Fibroblast of the aortic adventitia (primary cell): ENCODE measurements at regions not wholly inside any gene's neighbourhood (a gene's known extent, or its start where the extent isn't known, plus 50 kb on each side); places are given as distances from the start of the nearest gene placed in this dataset.

Experiments used
- DNase-seq: peaks from one replicate; pipeline ENCODE4 v3.0.0-alpha.2; 2010; ENCODE audit warnings: low read depth
- H3K4me3 ChIP-seq: 2 replicates; pipeline ENCODE4 v1.5.1; 2011; ENCODE audit warnings: low read depth, mild to moderate bottlenecking, control low read depth, low read length, moderate library complexity
- CTCF ChIP-seq: IDR thresholded peaks from 2 replicates; pipeline ENCODE4 v1.5.1; 2011; ENCODE audit warnings: mild to moderate bottlenecking, low read length, control low read depth, inconsistent platforms; ENCODE audit not compliant: insufficient read depth

DNA sequence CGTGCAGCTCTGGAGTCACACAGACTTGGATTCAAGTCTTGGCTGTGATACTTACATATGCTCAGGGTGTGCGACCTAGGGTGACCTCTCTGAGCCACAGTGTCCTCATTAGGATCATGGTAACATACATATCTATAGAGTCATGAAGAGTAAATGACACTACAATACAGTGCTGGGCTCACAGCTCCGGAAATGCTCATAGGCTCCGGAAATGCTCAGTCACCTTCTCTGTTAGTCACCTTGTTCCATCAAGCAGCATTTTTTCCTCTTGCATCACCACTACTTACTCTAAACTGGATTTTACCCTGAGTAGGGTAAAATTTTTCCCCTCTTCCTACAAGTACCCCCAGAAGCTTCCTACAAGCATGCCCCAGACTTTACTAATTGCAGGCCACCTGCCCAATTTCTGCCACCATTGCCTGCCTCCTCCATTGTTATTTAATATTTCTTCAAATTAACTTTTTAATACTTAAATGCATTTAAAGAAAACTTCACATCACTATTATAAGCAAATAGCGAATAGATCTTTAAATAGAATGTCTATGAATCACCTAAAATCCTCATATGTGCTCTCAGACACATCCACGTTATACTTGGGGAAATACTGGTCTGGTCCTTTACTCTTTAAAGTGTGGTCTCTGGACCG is 147.6 kb upstream of the SPRY4 start:
- H3K4me3 ChIP-seq = no peak overlapping the region
- no peak for TF ChIP-seq CTCF
- DNase-seq = peak; percentile 88

GRCh38 chr5:142466195-142466971 is 141.6 kb upstream of the SPRY4 start:
- H3K4me3 ChIP-seq = no peak overlapping the region
- peak; percentile 28 for DNase-seq
- no peak for TF ChIP-seq CTCF

DNA sequence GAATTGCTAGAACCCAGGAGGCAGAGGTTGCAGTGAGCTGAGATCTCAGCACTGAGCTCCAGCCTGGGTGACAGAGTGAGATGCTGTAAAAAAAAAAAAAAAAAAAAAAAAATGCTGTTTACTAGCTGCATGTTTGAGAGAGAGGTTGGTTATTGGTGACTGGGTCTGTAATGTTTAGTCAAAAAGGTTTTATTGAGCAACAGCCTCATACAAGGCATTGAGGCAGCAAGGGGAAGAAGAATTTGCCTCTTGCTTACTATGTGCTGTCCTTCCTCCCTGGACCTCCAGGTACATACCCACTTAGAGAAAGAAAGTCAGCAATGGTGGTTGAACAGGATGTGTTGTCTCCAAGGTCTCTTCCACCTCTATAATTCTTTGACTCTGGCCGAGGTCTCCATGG is 140.7 kb upstream of the SPRY4 start:
- H3K4me3 ChIP-seq = no peak overlapping the region
- DNase-seq = no peak
- TF ChIP-seq CTCF = no peak

DNA sequence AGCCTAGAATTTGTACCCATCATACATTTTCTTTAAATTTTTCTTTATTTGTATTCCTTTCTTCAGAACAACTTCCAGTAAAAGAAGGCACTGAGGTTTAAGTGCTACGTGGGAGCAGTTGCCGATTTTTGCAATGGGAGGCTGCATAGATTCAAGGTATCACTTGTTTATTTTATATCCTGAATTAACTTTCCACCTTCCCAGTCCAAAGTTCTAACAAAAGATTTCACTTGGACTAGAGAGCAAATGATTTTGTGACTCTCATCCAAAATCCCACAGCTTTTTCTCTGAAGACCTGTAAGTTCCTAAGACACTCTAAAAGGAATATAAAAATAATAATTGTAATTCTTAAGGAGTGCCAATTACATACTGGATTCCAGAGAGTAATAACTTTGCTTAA is 139.1 kb upstream of the SPRY4 start:
- no peak overlapping the region for H3K4me3 ChIP-seq
- no peak for TF ChIP-seq CTCF
- no peak for DNase-seq

DNA sequence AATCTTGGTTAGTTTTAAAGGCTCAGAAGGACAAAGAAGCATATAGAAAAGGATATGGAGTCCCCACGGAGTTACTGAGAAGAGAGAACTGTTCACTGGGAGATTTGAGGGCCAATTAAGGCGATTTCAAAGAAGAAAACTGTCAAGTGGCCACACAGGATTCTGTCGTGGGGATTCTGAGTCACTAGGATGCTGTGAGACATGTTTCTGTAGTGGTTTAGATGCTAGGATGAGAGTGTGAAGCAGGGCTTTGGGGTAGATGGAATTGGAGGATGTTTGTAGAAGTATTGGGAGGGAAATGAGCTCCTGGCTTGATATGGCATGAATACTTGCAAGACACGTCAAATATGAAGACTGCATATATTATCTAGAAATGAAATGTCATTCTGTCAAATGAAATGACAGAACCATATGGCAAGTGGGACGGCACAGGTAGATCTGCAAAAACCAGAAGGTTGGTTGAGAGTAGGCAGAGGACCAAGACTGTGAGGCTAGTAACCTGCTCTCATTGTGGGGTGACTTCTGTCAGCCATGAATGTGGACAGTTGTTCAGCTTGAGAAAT is 136.3 kb upstream of the SPRY4 start:
- H3K4me3 ChIP-seq = no peak overlapping the region
- no peak for DNase-seq
- no peak for TF ChIP-seq CTCF

- no peak for TF ChIP-seq CTCF
- DNase-seq = no peak
- H3K4me3 ChIP-seq = no peak overlapping the region
Measured at GRCh38 chr5:142459209-142459608, 134.4 kb upstream of the SPRY4 start.
